Activated CD8-positive, alpha-beta T cell treated with anti-CD3 and anti-CD28 coated beads for 36 hours (primary cell): ENCODE measurements at regions not wholly inside any gene's neighbourhood (a gene's known extent, or its start where the extent isn't known, plus 50 kb on each side); places are given as distances from the start of the nearest gene placed in this dataset.

Experiments
- ATAC-seq: fragments of 200-7000 bp; cut with Tn5 transposase; one replicate; pipeline ENCODE4 v1.10.0; 2021; ENCODE audit warnings: mild to moderate bottlenecking, moderate library complexity
- CTCF ChIA-PET: fragments of 350-600 bp; sonication (Branson Sonifier 250); formaldehyde crosslinking; loops from one replicate; lab custom pipeline; 2021; ENCODE audit warnings: antibody characterized with exemption; lab: Charles Lee
- POLR2A ChIA-PET: fragments of 350-600 bp; sonication (Branson Sonifier 250); formaldehyde crosslinking; loops from one replicate; lab custom pipeline; 2021; ENCODE audit warnings: antibody characterized with exemption; lab: Charles Lee
- DNase-seq: peaks from one replicate; pipeline ENCODE4 v3.0.0-alpha.2; 2020
- H3K27ac Mint-ChIP-seq: one replicate; pipeline ENCODE4 v1.8.0; 2021; ENCODE audit warnings: mild to moderate bottlenecking, mixed read lengths
- H3K27me3 Mint-ChIP-seq: one replicate; pipeline ENCODE4 v1.8.0; 2021; ENCODE audit warnings: mixed read lengths
- H3K36me3 Mint-ChIP-seq: one replicate; pipeline ENCODE4 v1.8.0; 2021; ENCODE audit warnings: low read depth, mixed read lengths
- H3K4me1 Mint-ChIP-seq: one replicate; pipeline ENCODE4 v1.8.0; 2021; ENCODE audit warnings: low read depth, mixed read lengths
- H3K4me3 Mint-ChIP-seq: one replicate; pipeline ENCODE4 v1.8.0; 2021; ENCODE audit warnings: mild to moderate bottlenecking, moderate library complexity, mixed read lengths
- H3K9me3 Mint-ChIP-seq: one replicate; pipeline ENCODE4 v1.8.0; 2021; ENCODE audit warnings: mixed read lengths
- intact Hi-C: fragments of 100-400 bp; cut with micrococcal nuclease; formaldehyde crosslinking; loops from one replicate; pipeline ENCODE4 v1.10.0; 2022
- TF ChIP-seq, protein P1 (sequence below): fragments of 200-600 bp; IDR thresholded peaks from one replicate; pipeline ENCODE4 v1.8.0; 2022; ENCODE audit warnings: antibody characterized with exemption, mild to moderate bottlenecking

GRCh38 chr11:27868709-27869108 is 168.5 kb upstream of the BDNF start:
- no peaks in the 10 kb centered on the region for H3K4me1 Mint-ChIP-seq
- no peak overlapping the region for H3K27ac Mint-ChIP-seq
- intact Hi-C loops, result no loop called here
- ChIA-PET POLR2A (interaction anchor here (1.0 kb wide), 1 partner anchor 12 kb away, joined by 4 read pairs; no protein-coding TSS in a partner anchor), CTCF (interaction anchor here (0.9 kb wide), 1 partner anchor 10 kb away, joined by 3 read pairs; no protein-coding TSS in a partner anchor)
- no peak overlapping the region for H3K4me3 Mint-ChIP-seq
- TF ChIP-seq, protein P1, sequence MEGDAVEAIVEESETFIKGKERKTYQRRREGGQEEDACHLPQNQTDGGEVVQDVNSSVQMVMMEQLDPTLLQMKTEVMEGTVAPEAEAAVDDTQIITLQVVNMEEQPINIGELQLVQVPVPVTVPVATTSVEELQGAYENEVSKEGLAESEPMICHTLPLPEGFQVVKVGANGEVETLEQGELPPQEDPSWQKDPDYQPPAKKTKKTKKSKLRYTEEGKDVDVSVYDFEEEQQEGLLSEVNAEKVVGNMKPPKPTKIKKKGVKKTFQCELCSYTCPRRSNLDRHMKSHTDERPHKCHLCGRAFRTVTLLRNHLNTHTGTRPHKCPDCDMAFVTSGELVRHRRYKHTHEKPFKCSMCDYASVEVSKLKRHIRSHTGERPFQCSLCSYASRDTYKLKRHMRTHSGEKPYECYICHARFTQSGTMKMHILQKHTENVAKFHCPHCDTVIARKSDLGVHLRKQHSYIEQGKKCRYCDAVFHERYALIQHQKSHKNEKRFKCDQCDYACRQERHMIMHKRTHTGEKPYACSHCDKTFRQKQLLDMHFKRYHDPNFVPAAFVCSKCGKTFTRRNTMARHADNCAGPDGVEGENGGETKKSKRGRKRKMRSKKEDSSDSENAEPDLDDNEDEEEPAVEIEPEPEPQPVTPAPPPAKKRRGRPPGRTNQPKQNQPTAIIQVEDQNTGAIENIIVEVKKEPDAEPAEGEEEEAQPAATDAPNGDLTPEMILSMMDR, result no peak
- H3K27me3 Mint-ChIP-seq, result peaks cover 3% of the 10 kb centered on the region
- H3K36me3 Mint-ChIP-seq, result no peaks in the 10 kb centered on the region
- no peak for DNase-seq
- ATAC-seq, result no peak
- H3K9me3 Mint-ChIP-seq, result peaks cover 4% of the 10 kb centered on the region

DNA sequence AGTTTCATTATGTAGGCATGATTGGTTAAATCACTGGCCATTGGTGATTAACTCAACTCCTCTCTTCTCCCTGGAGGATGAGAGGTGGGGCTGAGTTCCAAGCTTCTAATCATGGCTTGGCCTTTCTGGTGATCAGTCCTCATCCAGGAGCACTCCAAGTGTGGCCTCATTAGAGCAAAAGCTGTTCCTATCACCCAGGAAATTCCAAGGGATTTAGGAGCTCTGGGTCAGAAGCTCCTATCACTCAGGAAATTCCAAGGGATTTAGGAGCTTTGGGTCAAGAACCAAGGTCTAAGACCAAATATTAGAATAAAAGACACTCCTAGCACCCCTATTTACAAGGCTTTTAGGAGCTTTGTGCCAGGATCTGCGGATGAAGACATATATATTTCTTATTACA is 168.0 kb upstream of the BDNF start:
- intact Hi-C loops, result no loop called here

DNA sequence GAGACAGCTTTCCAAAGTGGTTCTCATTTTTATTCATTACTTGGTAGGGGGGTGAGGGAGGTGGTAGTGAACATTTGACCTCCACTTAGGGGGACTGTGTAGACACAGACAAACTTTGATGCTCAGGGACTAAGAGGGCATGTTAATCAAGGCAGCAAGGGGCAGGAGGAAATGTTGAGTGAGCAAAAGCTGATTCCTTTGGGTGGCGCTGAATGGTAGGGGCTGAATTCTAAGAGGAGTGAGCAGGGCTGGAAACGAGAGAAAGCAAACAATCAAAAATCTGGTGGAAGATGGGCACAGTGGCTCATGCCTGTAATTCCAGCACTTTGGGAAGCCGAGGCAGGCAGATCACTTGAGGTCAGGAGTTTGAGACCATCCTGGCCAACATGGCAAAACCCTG is 164.8 kb upstream of the BDNF start:
- Mint-ChIP-seq H3K27me3 (peaks cover 3% of the 10 kb centered on the region), H3K4me1 (no peaks in the 10 kb centered on the region), H3K4me3 (no peak overlapping the region), H3K36me3 (no peaks in the 10 kb centered on the region), H3K9me3 (no peaks in the 10 kb centered on the region), H3K27ac (no peak overlapping the region)
- intact Hi-C loops, result no loop called here
- no peak for ATAC-seq
- POLR2A ChIA-PET, result no interaction called here
- no peak for DNase-seq
- TF ChIP-seq, protein P1, result no peak
- CTCF ChIA-PET, result no interaction called here

More for the DNA sequence above, 168.0 kb upstream of the BDNF start:
- no peaks in the 10 kb centered on the region for H3K36me3 Mint-ChIP-seq
- H3K27ac Mint-ChIP-seq, result no peak overlapping the region
- DNase-seq (no peak), ATAC-seq (no peak)
- ChIA-PET CTCF (no interaction called here), POLR2A (interaction anchor here (1.0 kb wide), 1 partner anchor 12 kb away, joined by 4 read pairs; no protein-coding TSS in a partner anchor)
- H3K4me1 Mint-ChIP-seq, result no peaks in the 10 kb centered on the region
- H3K9me3 Mint-ChIP-seq, result peaks cover 4% of the 10 kb centered on the region
- TF ChIP-seq, protein P1, result no peak
- H3K27me3 Mint-ChIP-seq, result peaks cover 3% of the 10 kb centered on the region
- H3K4me3 Mint-ChIP-seq, result no peak overlapping the region

DNA sequence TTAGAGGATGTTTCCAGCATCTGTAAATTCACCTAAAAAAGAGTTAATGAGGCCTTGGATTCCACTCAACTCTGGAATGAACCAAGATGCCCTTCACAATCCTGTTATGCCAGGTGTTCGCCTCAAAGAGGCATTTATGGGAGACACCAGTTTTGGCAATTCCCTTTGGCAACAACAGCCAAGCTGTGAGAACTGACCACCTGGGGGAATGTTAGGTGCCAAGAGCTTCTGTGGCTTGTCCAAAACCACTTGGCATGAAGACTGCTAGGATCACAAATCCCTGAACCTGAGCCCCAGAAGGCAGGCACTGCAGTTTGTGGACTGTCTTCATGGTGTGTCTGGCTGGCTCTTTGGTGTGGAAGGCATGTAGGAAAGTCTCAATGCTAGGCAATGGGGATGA is 164.4 kb upstream of the BDNF start:
- Mint-ChIP-seq H3K27me3 (peaks cover 3% of the 10 kb centered on the region), H3K36me3 (no peaks in the 10 kb centered on the region), H3K9me3 (peaks cover 1% of the 10 kb centered on the region), H3K4me3 (no peak overlapping the region), H3K27ac (no peak overlapping the region), H3K4me1 (no peaks in the 10 kb centered on the region)
- CTCF ChIA-PET, result interaction anchor here (1.0 kb wide), 1 partner anchor 166 kb away, joined by 3 read pairs; no protein-coding TSS in a partner anchor
- POLR2A ChIA-PET, result interaction anchor here (0.9 kb wide), 1 partner anchor 25 kb away, joined by 3 read pairs; no protein-coding TSS in a partner anchor
- TF ChIP-seq, protein P1, result no peak
- no peak for DNase-seq
- intact Hi-C loops, result no loop called here
- ATAC-seq, result no peak

DNA sequence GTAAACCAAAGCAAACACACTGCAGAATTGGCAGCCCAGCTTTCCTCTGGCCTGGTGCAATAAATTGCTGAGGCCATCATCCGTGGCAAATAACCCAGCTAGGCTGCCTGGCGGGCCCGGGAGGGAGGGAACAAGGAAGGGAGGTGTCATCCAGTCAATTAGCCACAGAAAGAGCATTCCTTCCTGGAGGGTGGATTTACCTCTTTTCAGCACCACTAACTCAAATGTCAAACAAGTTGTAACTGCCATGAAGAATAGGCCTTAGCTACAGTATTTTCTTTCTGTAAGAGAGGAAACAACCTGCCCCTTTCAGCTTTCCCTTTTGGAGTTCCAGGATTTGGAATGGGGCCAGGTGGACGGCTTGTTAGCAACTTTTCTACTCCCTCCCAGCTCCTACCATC is 163.8 kb upstream of the BDNF start:
- POLR2A ChIA-PET, result interaction anchor here (0.9 kb wide), 1 partner anchor 25 kb away, joined by 3 read pairs; no protein-coding TSS in a partner anchor
- H3K27me3 Mint-ChIP-seq, result peaks cover 3% of the 10 kb centered on the region
- no peak overlapping the region for H3K27ac Mint-ChIP-seq
- no peak for ATAC-seq
- H3K4me3 Mint-ChIP-seq, result no peak overlapping the region
- no peak for DNase-seq
- no peaks in the 10 kb centered on the region for H3K36me3 Mint-ChIP-seq
- intact Hi-C loops, result no loop called here
- peaks cover 1% of the 10 kb centered on the region for H3K9me3 Mint-ChIP-seq
- H3K4me1 Mint-ChIP-seq, result no peaks in the 10 kb centered on the region
- CTCF ChIA-PET, result interaction anchor here (0.6 to 1.0 kb wide), 2 partner anchors 165 to 1814 kb away, joined by 3 read pairs; no protein-coding TSS in a partner anchor
- TF ChIP-seq, protein P1, result no peak
